SK-N-MC (cell line): ENCODE measurements at regions not wholly inside any gene's neighbourhood (a gene's known extent, or its start where the extent isn't known, plus 50 kb on each side); places are given as distances from the start of the nearest gene placed in this dataset.

Experiments
- EZH2 ChIP-seq: fragments of 200-600 bp; sonication (generic); IDR thresholded peaks from one replicate; pipeline ENCODE4 v1.6.1; 2017; ENCODE audit warnings: antibody characterized with exemption
- POLR2AphosphoS5 ChIP-seq: IDR thresholded peaks from 2 replicates; pipeline ENCODE4 v1.6.1; 2012; ENCODE audit warnings: mild to moderate bottlenecking, low read depth, low read length, borderline replicate concordance

DNA sequence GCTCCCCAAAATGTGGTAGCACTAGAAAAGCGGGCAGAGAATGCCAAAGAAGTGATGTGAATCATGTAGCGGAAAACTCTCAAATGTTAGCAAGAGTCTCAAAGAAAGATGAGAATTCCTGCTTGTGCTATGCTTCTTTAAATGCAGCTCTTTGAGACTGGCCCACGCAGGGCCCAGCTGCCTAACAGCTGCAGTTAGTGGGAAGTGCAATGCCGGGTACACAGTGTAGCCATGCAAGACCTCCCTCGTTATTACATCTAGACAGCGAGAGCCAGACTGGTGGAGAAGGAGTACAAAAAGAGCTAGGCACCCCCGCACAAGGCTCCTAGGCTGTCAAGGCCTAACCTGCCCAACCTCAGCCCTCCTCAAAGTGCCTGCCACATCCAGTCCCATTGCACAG, 201.7 kb upstream of the PRDM1 start:
- TF ChIP-seq EZH2, result no peak
- TF ChIP-seq POLR2AphosphoS5, result no peak
